GM12878 (cell line): ENCODE measurements at regions not wholly inside any gene's neighbourhood (a gene's known extent, or its start where the extent isn't known, plus 50 kb on each side); places are given as distances from the start of the nearest gene placed in this dataset.

Experiments used
- ATAC-seq: fragments of 200-7000 bp; cut with Tn5 transposase; 3 replicates; pipeline ENCODE4 v1.9.1; 2020; ENCODE audit warnings: mild to moderate bottlenecking, moderate library complexity
- BruUV-seq: library from RNA; stranded (reverse); fragments of 400-500 nt; replicated peaks from 2 replicates; lab custom pipeline; 2021; lab: Mats Ljungman, UMichigan
- CTCF ChIA-PET: fragments of 300-600 bp; sonication (Branson Sonifier 250); formaldehyde crosslinking; extraction: SDS; loops from one replicate; lab custom pipeline; 2021; ENCODE audit warnings: inconsistent platforms; lab: Yijun Ruan, JAX
- POLR2A ChIA-PET: fragments of 350-600 bp; formaldehyde crosslinking; extraction: SDS; loops from one replicate; lab custom pipeline; 2021; ENCODE audit warnings: inconsistent platforms; lab: Charles Lee
- RAD21 ChIA-PET: fragments of 300-600 bp; sonication (Branson Sonifier 250); formaldehyde crosslinking; loops from one replicate; lab custom pipeline; 2023; ENCODE audit warnings: antibody characterized with exemption; ENCODE audit not compliant: unreplicated experiment; lab: Charles Lee
- SMC1A ChIA-PET: fragments of 300-600 bp; sonication (Branson Sonifier 250); formaldehyde crosslinking; loops from one replicate; lab custom pipeline; 2023; ENCODE audit not compliant: unreplicated experiment, uncharacterized antibody; lab: Charles Lee
- DNase-seq: peaks from one replicate; pipeline ENCODE4 v3.0.0-alpha.2; 2011; ENCODE audit warnings: low read depth, low spot score
- FAIRE-seq: peaks from 3 replicates; lab custom pipeline; 2011; peaks lifted over from hg19 to GRCh38; lab: Jason Lieb, UNC
- H2AFZ ChIP-seq: 2 replicates; pipeline ENCODE4 v1.6.0; 2011; ENCODE audit warnings: low read depth, low read length, control low read depth; ENCODE audit not compliant: control insufficient read depth
- H3K27ac ChIP-seq: 2 replicates; pipeline ENCODE4 v1.5.1; 2011; ENCODE audit warnings: control low read depth; ENCODE audit not compliant: control insufficient read depth, insufficient read depth
- H3K27me3 ChIP-seq, 2 experiments: replicated peaks in 1 of 2; 2 replicates each; pipeline versions ENCODE4 v1.6.0 to v1.6.1; 2011; ENCODE audit warnings: low read length in 1 of 2; ENCODE audit not compliant: control insufficient read depth in 2 of 2, insufficient read depth in 2 of 2
- H3K36me3 ChIP-seq, 2 experiments: 2 replicates each; pipeline ENCODE4 v1.5.1; 2011; ENCODE audit warnings: low read length in 1 of 2; ENCODE audit not compliant: control insufficient read depth in 2 of 2, insufficient read depth in 2 of 2
- H3K4me1 ChIP-seq: 2 replicates; pipeline ENCODE4 v1.6.1; 2011; ENCODE audit warnings: mild to moderate bottlenecking, low read length, moderate library complexity, mixed read lengths; ENCODE audit not compliant: control insufficient read depth, insufficient read depth
- H3K4me2 ChIP-seq: 2 replicates; pipeline ENCODE4 v1.6.0; 2011; ENCODE audit warnings: control low read depth; ENCODE audit not compliant: control insufficient read depth, insufficient read depth
- H3K4me3 ChIP-seq: fragments of 200-600 bp; sonication (generic); 2 replicates; pipeline ENCODE4 v1.5.1; 2016
- H3K79me2 ChIP-seq: 2 replicates; pipeline ENCODE4 v1.6.0; 2011; ENCODE audit warnings: low read length; ENCODE audit not compliant: control insufficient read depth, insufficient read depth
- H3K9ac ChIP-seq: 2 replicates; pipeline ENCODE4 v1.8.0; 2011; ENCODE audit warnings: low read length, control low read depth, mixed read lengths; ENCODE audit not compliant: control insufficient read depth, insufficient read depth
- H3K9me3 ChIP-seq: replicated peaks from 3 replicates; pipeline ENCODE4 v1.5.1; 2011; ENCODE audit warnings: mild to moderate bottlenecking, low read length; ENCODE audit not compliant: control insufficient read depth, insufficient read depth
- H4K20me1 ChIP-seq: 2 replicates; pipeline ENCODE4 v1.6.0; 2011; ENCODE audit not compliant: control insufficient read depth, insufficient read depth
- CHD4 ChIP-seq: fragments of 200-600 bp; sonication (generic); IDR thresholded peaks from 2 replicates; pipeline ENCODE4 v1.6.1; 2016; ENCODE audit warnings: mild to moderate bottlenecking
- GATAD2B ChIP-seq: fragments of 450-650 bp; conservative IDR thresholded peaks from 2 replicates; pipeline ENCODE4 v1.6.1; 2017; ENCODE audit warnings: low read depth, mild to moderate bottlenecking, moderate library complexity
- HDGF ChIP-seq: fragments of 450-650 bp; IDR thresholded peaks from 2 replicates; pipeline ENCODE4 v1.6.1; 2016; ENCODE audit warnings: antibody characterized with exemption
- HSF1 ChIP-seq: fragments of 150-350 bp; IDR thresholded peaks from 2 replicates; pipeline ENCODE4 v1.6.1; 2014; ENCODE audit warnings: mild to moderate bottlenecking, low read depth, low read length
- KDM1A ChIP-seq: fragments of 200-600 bp; sonication (generic); IDR thresholded peaks from 2 replicates; pipeline ENCODE4 v1.6.1; 2016; ENCODE audit warnings: borderline replicate concordance
- MEF2A ChIP-seq: IDR thresholded peaks from 2 replicates; pipeline ENCODE4 v1.6.1; 2011; ENCODE audit warnings: low read depth, mild to moderate bottlenecking, low read length, moderate library complexity; ENCODE audit not compliant: insufficient read depth
- NFIC ChIP-seq: IDR thresholded peaks from 2 replicates; pipeline ENCODE4 v1.6.1; 2012; ENCODE audit warnings: low read depth, mild to moderate bottlenecking, inconsistent platforms, low read length, moderate library complexity
- NFXL1 ChIP-seq: fragments of 450-650 bp; IDR thresholded peaks from 2 replicates; pipeline ENCODE4 v1.6.1; 2017; ENCODE audit warnings: antibody characterized with exemption, mild to moderate bottlenecking, borderline replicate concordance
- PBX3 ChIP-seq: IDR thresholded peaks from 2 replicates; pipeline ENCODE4 v1.6.1; 2011; ENCODE audit warnings: mild to moderate bottlenecking, low read depth, low read length, moderate library complexity; ENCODE audit not compliant: insufficient replicate concordance
- TCF12 ChIP-seq: IDR thresholded peaks from 2 replicates; pipeline ENCODE4 v1.6.1; 2011; ENCODE audit warnings: low read depth, mild to moderate bottlenecking, low read length
- TCF7 ChIP-seq: IDR thresholded peaks from 2 replicates; pipeline ENCODE4 v1.6.1; 2014; ENCODE audit warnings: antibody characterized with exemption, borderline replicate concordance
- ZBTB40 ChIP-seq: fragments of 450-650 bp; IDR thresholded peaks from 2 replicates; pipeline ENCODE4 v1.6.1; 2016; ENCODE audit warnings: mild to moderate bottlenecking, moderate library complexity, borderline replicate concordance
- ZNF207 ChIP-seq: fragments of 450-650 bp; IDR thresholded peaks from 2 replicates; pipeline ENCODE4 v1.6.1; 2014; ENCODE audit warnings: antibody characterized with exemption, mild to moderate bottlenecking, borderline replicate concordance
- ZNF384 ChIP-seq: IDR thresholded peaks from 2 replicates; pipeline ENCODE4 v1.6.1; 2012; ENCODE audit warnings: low read depth, mild to moderate bottlenecking, low read length, improper control_type of control experiment, borderline replicate concordance
- in situ Hi-C: fragments of 300-500 bp; cut with MboI; formaldehyde crosslinking; loops from 9 replicates; pipeline ENCODE4 v1.14.3; 2018; ENCODE audit warnings: mixed read lengths
- intact Hi-C: fragments of 100-400 bp; cut with micrococcal nuclease; formaldehyde crosslinking; loops from one replicate; pipeline ENCODE4 v1.14.2; 2022; ENCODE audit not compliant: unreplicated experiment

GRCh38 chr4:22988526-22988925 lies 295.8 kb downstream of the GBA3 start:
- FAIRE-seq (no peak), ATAC-seq (no peak), DNase-seq (no peak)
- in situ Hi-C loops = no loop called here
- H3K4me3 ChIP-seq = no peak overlapping the region
- POLR2A ChIA-PET = no interaction called here
- H3K9ac ChIP-seq = no peak overlapping the region
- no peak overlapping the region for H3K27ac ChIP-seq
- intact Hi-C loops = no loop called here
- H3K9me3 ChIP-seq = no peaks in the 10 kb centered on the region
- no TSS peak for BruUV-seq
- H3K79me2 ChIP-seq = no peaks in the 10 kb centered on the region
- no peak for TF ChIP-seq ZNF207
- TF ChIP-seq NFXL1 = no peak
- no peak for TF ChIP-seq NFIC
- no peak for TF ChIP-seq PBX3
- TF ChIP-seq ZNF384 = no peak
- TF ChIP-seq TCF7 = no peak
- TF ChIP-seq KDM1A = no peak
- TF ChIP-seq MEF2A = no peak
- TF ChIP-seq HSF1 = no peak
- no peak for TF ChIP-seq TCF12
- TF ChIP-seq GATAD2B = no peak
- no peak for TF ChIP-seq HDGF
- no peak for TF ChIP-seq CHD4
- no peak for TF ChIP-seq ZBTB40
- H3K4me2 ChIP-seq = no peak overlapping the region
- RAD21 ChIA-PET = no interaction called here
- H3K36me3 ChIP-seq = no peaks in the 10 kb centered on the region
- no peaks in the 10 kb centered on the region for H4K20me1 ChIP-seq
- SMC1A ChIA-PET = no interaction called here
- H3K4me1 ChIP-seq = no peaks in the 10 kb centered on the region
- H3K27me3 ChIP-seq = no peaks in the 10 kb centered on the region
- H2AFZ ChIP-seq = no peak overlapping the region
- CTCF ChIA-PET = interaction anchor here (0.9 kb wide), 1 partner anchor 142 kb away, joined by 3 read pairs; no protein-coding TSS in a partner anchor
